Neural cell (in vitro differentiated cells): ENCODE measurements at regions not wholly inside any gene's neighbourhood (a gene's known extent, or its start where the extent isn't known, plus 50 kb on each side); places are given as distances from the start of the nearest gene placed in this dataset.

Experiments
- CTCF ChIP-seq: fragments of 450-650 bp; IDR thresholded peaks from 2 replicates; pipeline ENCODE4 v1.5.1; 2014; ENCODE audit warnings: antibody characterized with exemption, mild to moderate bottlenecking, moderate library complexity; ENCODE audit not compliant: poor library complexity, severe bottlenecking
- EP300 ChIP-seq: fragments of 450-650 bp; conservative IDR thresholded peaks from 2 replicates; pipeline ENCODE4 v1.6.1; 2014; ENCODE audit warnings: antibody characterized with exemption, mild to moderate bottlenecking, moderate library complexity; ENCODE audit not compliant: poor library complexity, severe bottlenecking
- EZH2 ChIP-seq: fragments of 200-600, 300-800 bp; shearing (Covaris generic), sonication (generic); IDR thresholded peaks from 2 replicates; pipeline ENCODE4 v1.6.1; 2014; ENCODE audit warnings: antibody characterized with exemption, low read length, borderline replicate concordance, mild to moderate bottlenecking; ENCODE audit not compliant: insufficient read depth, poor library complexity, severe bottlenecking
- MXI1 ChIP-seq: fragments of 450-650 bp; conservative IDR thresholded peaks from 2 replicates; pipeline ENCODE4 v1.6.1; 2014; ENCODE audit warnings: antibody characterized with exemption, mild to moderate bottlenecking; ENCODE audit not compliant: poor library complexity, severe bottlenecking
- POLR2AphosphoS5 ChIP-seq: IDR thresholded peaks from 2 replicates; pipeline ENCODE4 v1.6.1; 2012
- SMC3 ChIP-seq: fragments of 450-650 bp; conservative IDR thresholded peaks from 2 replicates; pipeline ENCODE4 v1.6.1; 2014; ENCODE audit warnings: antibody characterized with exemption, mild to moderate bottlenecking, moderate library complexity; ENCODE audit not compliant: poor library complexity

GRCh38 chr10:64786989-64787388 lies 1265.8 kb downstream of the REEP3 start:
- TF ChIP-seq CTCF, result no peak
- no peak for TF ChIP-seq POLR2AphosphoS5
- no peak for TF ChIP-seq EZH2
- no peak for TF ChIP-seq SMC3
- no peak for TF ChIP-seq EP300
- TF ChIP-seq MXI1, result no peak
